Suprapubic skin (tissue), 3 donors: ENCODE measurements at regions not wholly inside any gene's neighbourhood (a gene's known extent, or its start where the extent isn't known, plus 50 kb on each side); places are given as distances from the start of the nearest gene placed in this dataset.

Source experiments
- CTCF ChIP-seq, 2 donors: fragments of 200-600 bp in 1 of 2; fragments of 450-650 bp in 1 of 2; sonication (generic) in 1 of 2; IDR thresholded peaks; one replicate each; pipeline ENCODE4 v1.5.1; 2016 to 2019; ENCODE audit warnings: antibody characterized with exemption in 2 of 2, mild to moderate bottlenecking in 1 of 2, moderate library complexity in 1 of 2
- POLR2A ChIP-seq, 2 donors: fragments of 450-650 bp; IDR thresholded peaks; one replicate each; pipeline ENCODE4 v1.6.1; 2017; ENCODE audit warnings: antibody characterized with exemption in 2 of 2, mild to moderate bottlenecking in 2 of 2, moderate library complexity in 2 of 2

- no peak for TF ChIP-seq CTCF (IDR thresholded peaks at IDR 0.05)
- no peak for TF ChIP-seq POLR2A (IDR thresholded peaks at IDR 0.05)
These were observed 252.2 kb upstream of the DYNLRB2 start for GRCh38 chr16:80288616-80289015.
